H1 (cell line): ENCODE measurements at regions not wholly inside any gene's neighbourhood (a gene's known extent, or its start where the extent isn't known, plus 50 kb on each side); places are given as distances from the start of the nearest gene placed in this dataset.

Source experiments
- CHD2 ChIP-seq: IDR thresholded peaks from 2 replicates; pipeline ENCODE4 v1.6.1; 2012; ENCODE audit warnings: low read length, improper control_type of control experiment
- CTCF ChIP-seq, 3 experiments: IDR thresholded peaks; 1 replicate in 2 of 3; 2 replicates in 1 of 3; pipeline versions ENCODE4 v1.5.1 to v1.6.1; 2011; ENCODE audit warnings: low read length in 3 of 3, mild to moderate bottlenecking in 3 of 3, inconsistent platforms in 2 of 3, low read depth in 1 of 3, moderate library complexity in 1 of 3; ENCODE audit not compliant: insufficient read depth in 1 of 3; ENCODE audit errors: control extremely low read depth in 1 of 3
- KDM5A ChIP-seq: fragments of 200-600 bp; IDR thresholded peaks from 2 replicates; pipeline ENCODE4 v1.7.1; 2012; ENCODE audit warnings: mild to moderate bottlenecking, low read length, inconsistent platforms, mixed read lengths
- NRF1 ChIP-seq: IDR thresholded peaks from 2 replicates; pipeline ENCODE4 v1.6.1; 2011; ENCODE audit warnings: mild to moderate bottlenecking, low read depth, low read length, improper control_type of control experiment
- SP1 ChIP-seq: IDR thresholded peaks from 2 replicates; pipeline ENCODE4 v1.6.1; 2011; ENCODE audit warnings: low read depth, low read length
- SP4 ChIP-seq: IDR thresholded peaks from 2 replicates; pipeline ENCODE4 v1.6.1; 2012; ENCODE audit warnings: low read length, inconsistent platforms
- TEAD4 ChIP-seq: IDR thresholded peaks from 2 replicates; pipeline ENCODE4 v1.6.1; 2012; ENCODE audit warnings: low read depth, low read length, inconsistent platforms, mixed read lengths
- TF ChIP-seq, protein P1 (sequence below): fragments of 300-600 bp; sonication (generic); IDR thresholded peaks from 2 replicates; pipeline ENCODE4 v1.7.1; 2012; ENCODE audit warnings: low read length, moderate library complexity, mild to moderate bottlenecking, inconsistent platforms; ENCODE audit not compliant: insufficient replicate concordance
- TF ChIP-seq, protein P2 (sequence below): IDR thresholded peaks from 2 replicates; pipeline ENCODE4 v1.6.1; 2012; ENCODE audit warnings: low read length, inconsistent platforms

- TF ChIP-seq, protein P1, sequence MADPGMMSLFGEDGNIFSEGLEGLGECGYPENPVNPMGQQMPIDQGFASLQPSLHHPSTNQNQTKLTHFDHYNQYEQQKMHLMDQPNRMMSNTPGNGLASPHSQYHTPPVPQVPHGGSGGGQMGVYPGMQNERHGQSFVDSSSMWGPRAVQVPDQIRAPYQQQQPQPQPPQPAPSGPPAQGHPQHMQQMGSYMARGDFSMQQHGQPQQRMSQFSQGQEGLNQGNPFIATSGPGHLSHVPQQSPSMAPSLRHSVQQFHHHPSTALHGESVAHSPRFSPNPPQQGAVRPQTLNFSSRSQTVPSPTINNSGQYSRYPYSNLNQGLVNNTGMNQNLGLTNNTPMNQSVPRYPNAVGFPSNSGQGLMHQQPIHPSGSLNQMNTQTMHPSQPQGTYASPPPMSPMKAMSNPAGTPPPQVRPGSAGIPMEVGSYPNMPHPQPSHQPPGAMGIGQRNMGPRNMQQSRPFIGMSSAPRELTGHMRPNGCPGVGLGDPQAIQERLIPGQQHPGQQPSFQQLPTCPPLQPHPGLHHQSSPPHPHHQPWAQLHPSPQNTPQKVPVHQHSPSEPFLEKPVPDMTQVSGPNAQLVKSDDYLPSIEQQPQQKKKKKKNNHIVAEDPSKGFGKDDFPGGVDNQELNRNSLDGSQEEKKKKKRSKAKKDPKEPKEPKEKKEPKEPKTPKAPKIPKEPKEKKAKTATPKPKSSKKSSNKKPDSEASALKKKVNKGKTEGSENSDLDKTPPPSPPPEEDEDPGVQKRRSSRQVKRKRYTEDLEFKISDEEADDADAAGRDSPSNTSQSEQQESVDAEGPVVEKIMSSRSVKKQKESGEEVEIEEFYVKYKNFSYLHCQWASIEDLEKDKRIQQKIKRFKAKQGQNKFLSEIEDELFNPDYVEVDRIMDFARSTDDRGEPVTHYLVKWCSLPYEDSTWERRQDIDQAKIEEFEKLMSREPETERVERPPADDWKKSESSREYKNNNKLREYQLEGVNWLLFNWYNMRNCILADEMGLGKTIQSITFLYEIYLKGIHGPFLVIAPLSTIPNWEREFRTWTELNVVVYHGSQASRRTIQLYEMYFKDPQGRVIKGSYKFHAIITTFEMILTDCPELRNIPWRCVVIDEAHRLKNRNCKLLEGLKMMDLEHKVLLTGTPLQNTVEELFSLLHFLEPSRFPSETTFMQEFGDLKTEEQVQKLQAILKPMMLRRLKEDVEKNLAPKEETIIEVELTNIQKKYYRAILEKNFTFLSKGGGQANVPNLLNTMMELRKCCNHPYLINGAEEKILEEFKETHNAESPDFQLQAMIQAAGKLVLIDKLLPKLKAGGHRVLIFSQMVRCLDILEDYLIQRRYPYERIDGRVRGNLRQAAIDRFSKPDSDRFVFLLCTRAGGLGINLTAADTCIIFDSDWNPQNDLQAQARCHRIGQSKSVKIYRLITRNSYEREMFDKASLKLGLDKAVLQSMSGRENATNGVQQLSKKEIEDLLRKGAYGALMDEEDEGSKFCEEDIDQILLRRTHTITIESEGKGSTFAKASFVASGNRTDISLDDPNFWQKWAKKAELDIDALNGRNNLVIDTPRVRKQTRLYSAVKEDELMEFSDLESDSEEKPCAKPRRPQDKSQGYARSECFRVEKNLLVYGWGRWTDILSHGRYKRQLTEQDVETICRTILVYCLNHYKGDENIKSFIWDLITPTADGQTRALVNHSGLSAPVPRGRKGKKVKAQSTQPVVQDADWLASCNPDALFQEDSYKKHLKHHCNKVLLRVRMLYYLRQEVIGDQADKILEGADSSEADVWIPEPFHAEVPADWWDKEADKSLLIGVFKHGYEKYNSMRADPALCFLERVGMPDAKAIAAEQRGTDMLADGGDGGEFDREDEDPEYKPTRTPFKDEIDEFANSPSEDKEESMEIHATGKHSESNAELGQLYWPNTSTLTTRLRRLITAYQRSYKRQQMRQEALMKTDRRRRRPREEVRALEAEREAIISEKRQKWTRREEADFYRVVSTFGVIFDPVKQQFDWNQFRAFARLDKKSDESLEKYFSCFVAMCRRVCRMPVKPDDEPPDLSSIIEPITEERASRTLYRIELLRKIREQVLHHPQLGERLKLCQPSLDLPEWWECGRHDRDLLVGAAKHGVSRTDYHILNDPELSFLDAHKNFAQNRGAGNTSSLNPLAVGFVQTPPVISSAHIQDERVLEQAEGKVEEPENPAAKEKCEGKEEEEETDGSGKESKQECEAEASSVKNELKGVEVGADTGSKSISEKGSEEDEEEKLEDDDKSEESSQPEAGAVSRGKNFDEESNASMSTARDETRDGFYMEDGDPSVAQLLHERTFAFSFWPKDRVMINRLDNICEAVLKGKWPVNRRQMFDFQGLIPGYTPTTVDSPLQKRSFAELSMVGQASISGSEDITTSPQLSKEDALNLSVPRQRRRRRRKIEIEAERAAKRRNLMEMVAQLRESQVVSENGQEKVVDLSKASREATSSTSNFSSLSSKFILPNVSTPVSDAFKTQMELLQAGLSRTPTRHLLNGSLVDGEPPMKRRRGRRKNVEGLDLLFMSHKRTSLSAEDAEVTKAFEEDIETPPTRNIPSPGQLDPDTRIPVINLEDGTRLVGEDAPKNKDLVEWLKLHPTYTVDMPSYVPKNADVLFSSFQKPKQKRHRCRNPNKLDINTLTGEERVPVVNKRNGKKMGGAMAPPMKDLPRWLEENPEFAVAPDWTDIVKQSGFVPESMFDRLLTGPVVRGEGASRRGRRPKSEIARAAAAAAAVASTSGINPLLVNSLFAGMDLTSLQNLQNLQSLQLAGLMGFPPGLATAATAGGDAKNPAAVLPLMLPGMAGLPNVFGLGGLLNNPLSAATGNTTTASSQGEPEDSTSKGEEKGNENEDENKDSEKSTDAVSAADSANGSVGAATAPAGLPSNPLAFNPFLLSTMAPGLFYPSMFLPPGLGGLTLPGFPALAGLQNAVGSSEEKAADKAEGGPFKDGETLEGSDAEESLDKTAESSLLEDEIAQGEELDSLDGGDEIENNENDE: no peak
- TF ChIP-seq NRF1 (no peak), TEAD4 (no peak), CTCF (IDR thresholded peaks at IDR 0.05; ENCODE audit: control extremely low read depth in 1 of 3, insufficient read depth in 1 of 3, low read depth in 1 of 3, low read length in 3 of 3) (no peak), CHD2 (no peak), KDM5A (no peak), SP1 (no peak), SP4 (no peak)
- TF ChIP-seq, protein P2, sequence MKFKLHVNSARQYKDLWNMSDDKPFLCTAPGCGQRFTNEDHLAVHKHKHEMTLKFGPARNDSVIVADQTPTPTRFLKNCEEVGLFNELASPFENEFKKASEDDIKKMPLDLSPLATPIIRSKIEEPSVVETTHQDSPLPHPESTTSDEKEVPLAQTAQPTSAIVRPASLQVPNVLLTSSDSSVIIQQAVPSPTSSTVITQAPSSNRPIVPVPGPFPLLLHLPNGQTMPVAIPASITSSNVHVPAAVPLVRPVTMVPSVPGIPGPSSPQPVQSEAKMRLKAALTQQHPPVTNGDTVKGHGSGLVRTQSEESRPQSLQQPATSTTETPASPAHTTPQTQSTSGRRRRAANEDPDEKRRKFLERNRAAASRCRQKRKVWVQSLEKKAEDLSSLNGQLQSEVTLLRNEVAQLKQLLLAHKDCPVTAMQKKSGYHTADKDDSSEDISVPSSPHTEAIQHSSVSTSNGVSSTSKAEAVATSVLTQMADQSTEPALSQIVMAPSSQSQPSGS: no peak
Observed at GRCh38 chr11:32219320-32219719, 128.4 kb downstream of the RCN1 start (continued).
